A549 (cell line): ENCODE measurements at regions not wholly inside any gene's neighbourhood (a gene's known extent, or its start where the extent isn't known, plus 50 kb on each side); places are given as distances from the start of the nearest gene placed in this dataset.

Source experiments
- ATAC-seq, 2 experiments: fragments of 200-7000 bp in 1 of 2; fragments of >200 bp in 1 of 2; cut with Nextera tagmentation in 1 of 2; cut with Tn5 transposase in 1 of 2; 3 replicates each; pipeline versions ENCODE4 v1.8.0 to v1.9.1; 2018 to 2020; ENCODE audit warnings: mild to moderate bottlenecking in 1 of 2, moderate library complexity in 1 of 2
- CTCF ChIA-PET: fragments of 300-600 bp; sonication (Branson Sonifier 250); formaldehyde crosslinking; extraction: SDS; loops from one replicate; lab custom pipeline; 2021; ENCODE audit warnings: antibody characterized with exemption, inconsistent platforms; lab: Yijun Ruan, JAX
- POLR2A ChIA-PET: fragments of 350-600 bp; formaldehyde crosslinking; extraction: SDS; loops from one replicate; lab custom pipeline; 2021; ENCODE audit warnings: antibody characterized with exemption, inconsistent platforms; lab: Yijun Ruan, JAX
- DNase-seq, 2 experiments: peaks; one replicate each; pipeline versions ENCODE4 v3.0.0 to v3.0.0-alpha.2; 2011 to 2016; ENCODE audit warnings: low read depth in 1 of 2, low spot score in 1 of 2
- FAIRE-seq: peaks from 2 replicates; lab custom pipeline; 2011; peaks lifted over from hg19 to GRCh38; lab: Jason Lieb, UNC
- H3K27ac ChIP-seq, 2 experiments: fragments of >200 bp; sonication (Bioruptor Twin); formaldehyde crosslinking; 3 replicates each; pipeline ENCODE4 v1.5.1; 2016 to 2017
- H3K4me1 ChIP-seq: fragments of >200 bp; sonication (Bioruptor Twin); formaldehyde crosslinking; 3 replicates; pipeline ENCODE4 v1.6.1; 2016
- H3K4me2 ChIP-seq: fragments of >200 bp; sonication (Bioruptor Twin); formaldehyde crosslinking; 3 replicates; pipeline ENCODE4 v1.6.1; 2016
- H3K4me3 ChIP-seq: fragments of >200 bp; sonication (Bioruptor Twin); formaldehyde crosslinking; 3 replicates; pipeline ENCODE4 v1.5.1; 2016
- H3K9me3 ChIP-seq: fragments of >200 bp; sonication (Bioruptor Twin); formaldehyde crosslinking; 3 replicates; pipeline ENCODE4 v1.6.1; 2016
- ATOH8 ChIP-seq: fragments of 250-450 bp; sonication (Bioruptor Pico); IDR thresholded peaks from 2 replicates; pipeline ENCODE4 v1.5.0; 2020; ENCODE audit warnings: low read depth, mild to moderate bottlenecking, moderate library complexity
- BHLHE40 ChIP-seq: IDR thresholded peaks from 2 replicates; pipeline ENCODE4 v1.6.1; 2012; ENCODE audit warnings: low read depth, low read length, inconsistent platforms
- CEBPB ChIP-seq, 2 experiments: fragments of >200 bp in 1 of 2; sonication (Bioruptor Twin) in 1 of 2; formaldehyde crosslinking in 1 of 2; IDR thresholded peaks; 2 replicates each; pipeline ENCODE4 v1.6.1; 2012 to 2016
- CHD2 ChIP-seq: fragments of 150-350 bp; IDR thresholded peaks from 2 replicates; pipeline ENCODE4 v1.6.1; 2014; ENCODE audit warnings: low read length; ENCODE audit not compliant: partially characterized antibody
- CTCF ChIP-seq: fragments of >200 bp; sonication (Bioruptor Twin); formaldehyde crosslinking; IDR thresholded peaks from 3 replicates; pipeline ENCODE4 v1.5.1; 2016
- E2F6 ChIP-seq: IDR thresholded peaks from 2 replicates; pipeline ENCODE4 v1.6.1; 2012; ENCODE audit warnings: low read depth, borderline replicate concordance
- EHF ChIP-seq: fragments of 250-450 bp; sonication (Bioruptor Pico); IDR thresholded peaks from 2 replicates; pipeline ENCODE4 v1.5.0; 2020; ENCODE audit warnings: mild to moderate bottlenecking
- EP300 ChIP-seq, 2 experiments: fragments of >200 bp; sonication (Bioruptor Twin); formaldehyde crosslinking; IDR thresholded peaks; 2 replicates in 1 of 2; 3 replicates in 1 of 2; pipeline ENCODE4 v1.6.1; 2016 to 2017
- FOSB ChIP-seq: fragments of 250-450 bp; sonication (Bioruptor Pico); IDR thresholded peaks from 2 replicates; pipeline ENCODE4 v1.5.0; 2020; ENCODE audit warnings: mild to moderate bottlenecking, moderate library complexity
- FOSL2 ChIP-seq, 2 experiments: fragments of 450-650 bp in 1 of 2; fragments of >200 bp in 1 of 2; sonication (Bioruptor Twin) in 1 of 2; formaldehyde crosslinking; IDR thresholded peaks; 2 replicates each; pipeline versions ENCODE4 v1.5.0 to v1.6.1; 2016 to 2020; ENCODE audit warnings: mild to moderate bottlenecking in 1 of 2, moderate library complexity in 1 of 2
- FOXS1 ChIP-seq: fragments of 250-450 bp; sonication (Bioruptor Pico); IDR thresholded peaks from 2 replicates; pipeline ENCODE4 v1.5.0; 2020; ENCODE audit warnings: mild to moderate bottlenecking, moderate library complexity
- GATA3 ChIP-seq: IDR thresholded peaks from 2 replicates; pipeline ENCODE4 v1.6.1; 2012; ENCODE audit warnings: borderline replicate concordance
- HEYL ChIP-seq: fragments of 250-450 bp; sonication (Bioruptor Pico); IDR thresholded peaks from 2 replicates; pipeline ENCODE4 v1.8.0; 2021; ENCODE audit warnings: mild to moderate bottlenecking, moderate library complexity
- HOXA7 ChIP-seq: fragments of 250-450 bp; sonication (Bioruptor Pico); IDR thresholded peaks from 2 replicates; pipeline ENCODE4 v1.5.0; 2020; ENCODE audit warnings: mild to moderate bottlenecking, moderate library complexity
- HOXB13 ChIP-seq: fragments of 250-450 bp; sonication (Bioruptor Pico); IDR thresholded peaks from 2 replicates; pipeline ENCODE4 v1.5.0; 2020; ENCODE audit warnings: low read depth, mild to moderate bottlenecking, moderate library complexity
- JUN ChIP-seq, 2 experiments: fragments of >200 bp; sonication (Bioruptor Twin); formaldehyde crosslinking; IDR thresholded peaks; 2 replicates in 1 of 2; 3 replicates in 1 of 2; pipeline ENCODE4 v1.6.1; 2016 to 2017
- JUNB ChIP-seq: fragments of >200 bp; sonication (Bioruptor Twin); formaldehyde crosslinking; IDR thresholded peaks from 2 replicates; pipeline ENCODE4 v1.6.1; 2016
- MAFK ChIP-seq: fragments of 450-650 bp; IDR thresholded peaks from 2 replicates; pipeline ENCODE4 v1.6.1; 2014; ENCODE audit not compliant: partially characterized antibody
- MAX ChIP-seq: IDR thresholded peaks from 2 replicates; pipeline ENCODE4 v1.6.1; 2012
- PBX3 ChIP-seq: IDR thresholded peaks from 2 replicates; pipeline ENCODE4 v1.6.1; 2012
- POLR2A ChIP-seq: IDR thresholded peaks from 2 replicates; pipeline ENCODE4 v1.6.1; 2012; ENCODE audit warnings: mild to moderate bottlenecking, low read length
- POLR2AphosphoS2 ChIP-seq: conservative IDR thresholded peaks from 2 replicates; pipeline ENCODE4 v1.6.1; 2012; ENCODE audit warnings: low read length, improper control_type of control experiment, inconsistent platforms
- SREBF2 ChIP-seq: fragments of 450-650 bp; IDR thresholded peaks from 2 replicates; pipeline ENCODE4 v1.6.1; 2014; ENCODE audit warnings: mild to moderate bottlenecking, moderate library complexity
- TP53 ChIP-seq: fragments of 250-450 bp; sonication (Bioruptor Pico); IDR thresholded peaks from 2 replicates; pipeline ENCODE4 v1.5.0; 2021; ENCODE audit warnings: mild to moderate bottlenecking, moderate library complexity
- USF2 ChIP-seq: fragments of 450-650 bp; IDR thresholded peaks from 2 replicates; pipeline ENCODE4 v1.6.1; 2014; ENCODE audit warnings: antibody characterized with exemption
- ZC3H11A ChIP-seq: fragments of 450-650 bp; IDR thresholded peaks from 2 replicates; pipeline ENCODE4 v1.6.1; 2014; ENCODE audit warnings: antibody characterized with exemption, mild to moderate bottlenecking
- ZSCAN20 ChIP-seq: fragments of 250-450 bp; sonication (Bioruptor Pico); IDR thresholded peaks from 2 replicates; pipeline ENCODE4 v1.8.0; 2022; ENCODE audit warnings: mild to moderate bottlenecking, moderate library complexity
- WGBS: methylation state at CpG from one replicate; pipeline ENCODE4 v1.1.6; 2017; ENCODE audit errors: missing lambda C conversion rate; 5-methylcytosine and 5-hydroxymethylcytosine counted together

GRCh38 chr17:73753751-73754496, 109.7 kb upstream of the SDK2 start:
- TF ChIP-seq JUN (IDR thresholded peaks at IDR 0.05) (no peak), CTCF (no peak), GATA3 (no peak), FOSB (CRISPR knock-in tag) (no peak), POLR2A (no peak), PBX3 (no peak), JUNB (no peak), EP300 (IDR thresholded peaks at IDR 0.05) (no peak), BHLHE40 (no peak), EHF (no peak), SREBF2 (no peak), HOXA7 (no peak), ZSCAN20 (CRISPR knock-in tag) (no peak), ATOH8 (no peak), CHD2 (no peak), HEYL (no peak), CEBPB (IDR thresholded peaks at IDR 0.05) (no peak), FOXS1 (CRISPR knock-in tag) (no peak), POLR2AphosphoS2 (no peak)
- ChIA-PET CTCF (interaction anchor here (2.3 kb wide), 1 partner anchor 12 kb away, joined by 9 read pairs; no protein-coding TSS in a partner anchor), POLR2A (no interaction called here)
- FAIRE-seq = no peak
- H3K4me1 ChIP-seq = 0 out of 3 replicates have a peak, but pooled peaks cover 1% of the 10 kb centered on the region
- 80% methylated on average over 14 of the region's 14 CpGs for WGBS
- H3K27ac ChIP-seq = no peak overlapping the region
- H3K4me2 ChIP-seq = no peak overlapping the region
- ATAC-seq = no peak
- DNase-seq = no peak
- H3K9me3 ChIP-seq = no peaks in the 10 kb centered on the region
- no peak overlapping the region for H3K4me3 ChIP-seq

- CTCF ChIA-PET = interaction anchor here (0.6 to 2.3 kb wide), 5 partner anchors 10 to 183 kb away, joined by 3 to 9 read pairs (median 3); no protein-coding TSS in a partner anchor
- no peak for ATAC-seq
- WGBS = 81% methylated on average over 15 of the region's 15 CpGs
These were observed 110.7 kb upstream of the SDK2 start for GRCh38 chr17:73754886-73755400.

More at GRCh38 chr17:73754886-73755400, 110.7 kb upstream of the SDK2 start:
- no peak for TF ChIP-seq MAFK
- TF ChIP-seq SREBF2 = no peak
- TF ChIP-seq HOXB13 (CRISPR knock-in tag) = no peak
- TF ChIP-seq E2F6 = no peak
- TF ChIP-seq ZC3H11A = no peak
- no peak for TF ChIP-seq CTCF
- TF ChIP-seq MAX = no peak
- no peak for TF ChIP-seq FOSL2 (IDR thresholded peaks at IDR 0.05)
- TF ChIP-seq FOSL2 (CRISPR knock-in tag; IDR thresholded peaks at IDR 0.05) = no peak
- TF ChIP-seq FOSB (CRISPR knock-in tag) = no peak
- TF ChIP-seq USF2 = no peak
- no peak for TF ChIP-seq TP53
- no peak for TF ChIP-seq GATA3
- Histone ChIP-seq H3K4me2 (no peak overlapping the region), H3K9me3 (no peaks in the 10 kb centered on the region), H3K27ac (no peak overlapping the region), H3K4me3 (no peak overlapping the region), H3K4me1 (no peaks in the 10 kb centered on the region)
- DNase-seq = no peak
- POLR2A ChIA-PET = no interaction called here
- no peak for FAIRE-seq
